Fibroblast of skin of right quadriceps (primary cell): ENCODE measurements at regions not wholly inside any gene's neighbourhood (a gene's known extent, or its start where the extent isn't known, plus 50 kb on each side); places are given as distances from the start of the nearest gene placed in this dataset.

Experiments used
- DNase-seq: peaks from one replicate; pipeline ENCODE4 v3.0.0-alpha.2; 2013

DNA sequence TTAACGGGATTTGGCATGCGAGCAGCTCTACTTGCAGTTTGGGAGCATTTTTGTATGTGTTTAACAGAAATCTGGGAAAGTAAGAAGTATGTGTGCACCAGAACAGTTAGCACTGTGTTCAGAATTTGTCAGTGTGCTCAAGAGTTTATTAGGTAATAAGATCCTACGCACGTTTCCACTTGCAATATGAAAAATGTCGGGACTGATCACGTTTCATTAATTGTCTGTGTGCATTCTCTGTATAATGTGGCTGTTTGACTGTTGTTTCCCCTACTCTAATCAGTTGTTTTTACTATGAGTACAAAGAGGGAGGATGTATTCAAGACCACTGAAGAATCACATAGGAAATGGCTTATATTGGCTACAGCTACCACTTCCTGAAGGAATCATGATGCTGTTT lies 349.7 kb upstream of the POU3F2 start:
- DNase-seq: no peak

GRCh38 chr6:98485593-98485992 lies 348.8 kb upstream of the POU3F2 start:
- DNase-seq: no peak

DNA sequence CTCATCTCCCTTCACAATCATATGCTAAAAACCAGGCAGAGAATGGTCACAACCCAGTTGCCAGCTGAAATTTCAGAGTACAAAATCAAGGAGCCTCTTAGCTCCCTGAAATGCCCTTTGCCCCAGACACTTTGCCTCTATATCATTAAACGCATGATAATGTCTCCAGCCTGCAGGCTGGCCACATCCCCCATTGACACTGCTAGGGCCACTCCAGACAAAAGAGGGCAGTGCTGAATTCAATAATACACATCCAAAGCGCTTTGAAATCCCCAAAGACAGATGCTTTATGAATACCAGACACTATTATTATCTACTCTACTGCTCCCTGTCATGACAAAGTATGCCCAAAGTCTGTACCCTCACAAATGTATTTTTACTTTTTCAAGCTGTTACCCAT lies 348.3 kb upstream of the POU3F2 start:
- no peak for DNase-seq

DNA sequence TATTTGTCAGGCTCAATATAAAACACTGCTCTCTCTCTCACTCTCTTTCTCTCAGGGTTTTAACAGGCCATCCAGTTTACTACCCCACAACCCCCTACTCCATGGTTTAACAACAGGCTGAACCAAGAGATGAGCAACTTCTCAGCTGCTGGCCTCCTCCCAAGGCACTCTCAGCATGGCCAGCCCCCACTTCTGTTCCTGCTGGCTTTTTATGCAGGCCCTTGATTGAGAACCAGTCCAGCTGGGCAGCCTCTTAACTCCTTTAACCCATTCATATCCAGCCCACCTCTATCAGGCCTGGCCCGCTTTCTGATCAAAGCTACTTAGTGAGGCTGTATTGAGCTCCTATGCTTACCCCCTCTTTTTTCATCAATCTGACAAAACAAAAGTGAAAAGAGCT lies 346.8 kb upstream of the POU3F2 start:
- no peak for DNase-seq

DNA sequence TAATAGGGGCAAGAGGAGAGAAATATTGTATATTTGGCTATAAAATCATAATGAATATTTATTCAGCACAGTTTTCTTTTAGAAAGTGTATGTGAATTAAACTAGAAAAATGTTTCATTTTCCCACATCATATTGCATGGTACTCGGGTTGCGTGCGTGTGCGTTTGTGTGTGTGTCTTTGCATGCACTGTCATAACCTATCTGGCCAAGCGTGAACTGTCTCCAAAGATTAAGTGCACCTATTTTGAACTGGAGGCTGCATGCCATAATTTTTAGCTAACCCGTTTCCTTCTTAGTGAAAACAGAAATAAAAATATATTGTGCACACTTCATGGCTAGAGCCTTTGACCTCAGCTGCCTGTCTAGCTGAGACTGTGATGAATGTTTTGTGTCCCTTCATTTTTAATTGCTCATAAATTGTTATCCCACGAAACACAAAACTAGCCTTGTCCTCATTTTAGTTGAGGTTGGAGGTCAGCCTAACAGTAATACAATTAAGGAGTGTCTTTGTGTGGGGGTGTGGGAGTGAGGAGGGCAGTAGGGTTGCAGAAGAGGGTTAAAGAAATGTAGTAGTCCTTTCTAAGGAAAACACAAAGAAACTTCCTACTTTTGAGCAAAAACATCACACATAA lies 336.1 kb upstream of the POU3F2 start:
- DNase-seq: no peak

GRCh38 chr6:98498866-98499265 lies 335.5 kb upstream of the POU3F2 start:
- DNase-seq: peak; percentile 1

GRCh38 chr6:98514073-98514720 lies 320.2 kb upstream of the POU3F2 start:
- no peak for DNase-seq

- DNase-seq: no peak
These were observed 319.6 kb upstream of the POU3F2 start for GRCh38 chr6:98514796-98515195.

GRCh38 chr6:98516206-98516605 lies 318.2 kb upstream of the POU3F2 start:
- no peak for DNase-seq

GRCh38 chr6:98516866-98517265 lies 317.5 kb upstream of the POU3F2 start:
- DNase-seq: no peak

GRCh38 chr6:98525860-98526259 lies 308.5 kb upstream of the POU3F2 start:
- no peak for DNase-seq

- DNase-seq: no peak
These were observed 307.9 kb upstream of the POU3F2 start for GRCh38 chr6:98526465-98526864.

- DNase-seq: no peak
These were observed 305.0 kb upstream of the POU3F2 start for GRCh38 chr6:98529364-98529763.

DNA sequence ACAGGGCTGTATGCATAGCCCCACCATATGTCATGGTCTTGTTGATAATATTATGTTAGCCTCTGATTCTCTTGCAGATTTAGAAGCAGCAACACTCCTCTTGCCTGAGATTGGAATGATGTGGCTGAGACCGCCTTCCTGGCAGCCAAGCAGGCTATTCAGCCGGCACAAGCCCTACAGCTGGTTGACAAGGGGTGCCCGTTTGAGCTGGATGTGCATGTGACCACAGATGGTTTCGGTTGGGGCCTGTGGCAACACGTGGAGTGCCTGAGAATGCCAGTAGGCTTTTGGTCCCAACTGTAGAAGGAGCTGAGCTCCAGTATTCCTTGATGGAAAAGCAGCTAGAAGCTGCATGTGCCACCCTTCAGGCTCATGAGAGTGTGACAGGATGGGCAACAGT lies 303.6 kb upstream of the POU3F2 start:
- DNase-seq: no peak

DNA sequence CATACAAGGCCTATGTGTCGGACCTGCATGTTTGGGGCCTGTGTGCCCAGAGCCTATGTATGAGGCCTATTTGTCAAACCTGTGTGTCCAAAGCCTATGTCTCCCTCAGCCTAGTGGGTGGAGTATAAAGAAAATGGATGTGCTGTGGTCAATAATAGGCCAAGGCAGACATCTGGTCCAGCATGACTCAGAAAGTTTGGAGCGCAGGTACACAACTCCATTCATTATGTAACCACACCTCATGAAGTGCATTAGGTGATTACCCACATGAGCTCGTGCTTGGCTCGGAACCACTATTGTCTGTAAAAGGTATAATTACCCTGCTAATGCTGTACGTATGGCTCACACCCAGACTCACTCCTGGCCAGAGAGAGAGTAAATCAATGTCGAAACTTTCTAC lies 302.4 kb upstream of the POU3F2 start:
- DNase-seq: no peak

DNA sequence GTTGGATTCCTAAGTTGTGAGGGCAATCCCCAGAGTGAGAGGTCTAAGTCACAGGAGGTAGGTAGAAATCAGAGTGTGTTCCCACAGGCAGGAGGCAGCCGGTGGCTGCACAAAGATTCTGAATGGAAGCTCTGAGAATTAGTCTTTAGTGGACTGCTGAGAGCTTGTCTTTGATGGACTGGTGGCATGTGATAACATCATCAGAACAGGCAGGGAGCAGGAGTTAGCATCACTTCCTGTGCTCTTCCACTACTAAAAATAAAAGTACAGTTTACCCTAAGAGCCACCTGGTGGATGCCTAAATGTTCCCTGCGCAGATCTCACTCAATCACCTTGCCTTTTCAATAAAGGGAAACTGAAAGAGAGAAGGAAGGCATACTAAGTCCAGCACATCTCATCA lies 294.6 kb upstream of the POU3F2 start:
- DNase-seq: no peak

- DNase-seq: no peak
These were observed 288.0 kb upstream of the POU3F2 start for GRCh38 chr6:98546376-98546775.

- DNase-seq: no peak
These were observed 287.2 kb upstream of the POU3F2 start for GRCh38 chr6:98547151-98547550.

DNA sequence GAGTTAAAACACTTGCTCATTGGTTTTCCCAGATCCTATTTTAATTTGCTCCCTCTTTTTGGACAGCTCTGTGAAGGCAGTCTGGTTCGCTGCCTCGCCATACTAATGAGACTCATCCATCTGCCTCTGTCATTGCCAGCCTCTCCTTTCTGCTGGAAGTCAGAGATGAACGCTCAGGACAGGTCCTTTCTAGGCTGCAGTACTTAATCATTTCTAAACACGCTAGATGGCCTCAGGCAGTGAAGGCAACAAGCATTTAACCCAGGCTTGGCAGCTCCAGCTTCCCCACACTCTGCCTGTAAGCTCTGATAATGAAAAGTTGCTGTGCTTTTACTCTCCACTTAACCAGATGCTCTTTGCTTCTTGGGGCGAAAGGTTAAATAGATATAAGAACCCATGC lies 286.7 kb upstream of the POU3F2 start:
- DNase-seq: no peak

- no peak for DNase-seq
These were observed 286.1 kb upstream of the POU3F2 start for GRCh38 chr6:98548301-98548700.

DNA sequence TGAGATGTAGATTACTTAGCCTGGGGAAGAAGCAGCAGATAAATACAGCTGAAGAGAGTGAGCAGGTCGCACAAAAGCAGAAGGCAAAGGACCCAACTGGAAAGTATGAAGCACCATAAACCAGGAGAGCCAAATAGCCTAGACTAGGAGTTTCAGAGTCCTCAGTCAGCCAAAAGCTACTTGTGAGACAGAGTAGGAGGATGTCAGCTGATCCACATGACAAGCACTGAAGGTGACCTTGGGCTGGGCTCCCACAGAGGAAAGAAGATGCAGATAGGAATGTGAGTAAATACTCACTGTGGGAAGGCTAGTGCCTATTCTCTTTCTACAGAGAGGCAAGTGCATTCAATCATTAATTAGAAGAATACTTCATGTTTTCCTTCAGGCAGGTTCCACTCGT lies 274.0 kb upstream of the POU3F2 start:
- DNase-seq: no peak

DNA sequence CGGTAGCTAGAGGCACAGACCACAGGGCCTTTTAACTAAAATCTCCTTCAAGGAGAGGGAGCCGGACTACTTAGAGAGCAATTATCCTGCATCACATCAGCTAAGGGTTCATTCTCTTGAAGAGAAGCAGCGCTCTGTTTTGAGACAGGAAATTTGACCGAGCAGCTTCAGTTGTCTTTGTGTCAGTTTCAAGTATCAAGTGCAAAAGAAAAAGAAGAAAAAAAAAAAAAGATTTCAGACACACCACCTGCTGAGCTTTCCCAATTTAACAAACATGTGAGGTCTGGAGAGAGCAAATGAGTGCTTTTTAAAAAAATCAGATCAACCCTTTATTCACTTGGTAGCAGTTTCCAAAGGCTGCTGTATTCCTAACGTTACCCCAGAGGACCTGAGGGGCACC lies 273.5 kb upstream of the POU3F2 start:
- no peak for DNase-seq

GRCh38 chr6:98566126-98566525 lies 268.2 kb upstream of the POU3F2 start:
- no peak for DNase-seq

- DNase-seq: no peak
These were observed 261.8 kb upstream of the POU3F2 start for GRCh38 chr6:98572579-98572978.

DNA sequence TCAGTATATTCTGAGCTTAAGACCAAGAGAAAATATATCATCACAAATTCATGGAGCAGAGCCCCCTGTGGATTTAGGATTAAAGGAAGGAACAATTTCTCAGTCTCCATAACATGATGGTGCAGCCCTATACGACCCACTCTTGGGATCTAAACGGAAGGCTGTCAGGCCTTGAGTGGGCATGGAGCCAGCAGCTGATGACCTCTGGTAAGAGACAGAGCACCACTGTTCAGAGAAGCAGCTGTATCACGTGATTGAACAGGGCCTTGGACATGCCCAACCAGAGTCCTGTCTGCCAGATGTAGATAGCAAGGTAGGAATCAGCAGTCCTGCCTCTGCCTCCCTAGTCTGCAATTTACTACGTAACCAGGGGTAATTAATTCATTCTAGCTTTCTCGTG lies 259.4 kb upstream of the POU3F2 start:
- DNase-seq: no peak
